ENCODE measurements at regions not wholly inside any gene's neighbourhood (a gene's known extent, or its start where the extent isn't known, plus 50 kb on each side); places are given as distances from the start of the nearest gene placed in this dataset.

DNA sequence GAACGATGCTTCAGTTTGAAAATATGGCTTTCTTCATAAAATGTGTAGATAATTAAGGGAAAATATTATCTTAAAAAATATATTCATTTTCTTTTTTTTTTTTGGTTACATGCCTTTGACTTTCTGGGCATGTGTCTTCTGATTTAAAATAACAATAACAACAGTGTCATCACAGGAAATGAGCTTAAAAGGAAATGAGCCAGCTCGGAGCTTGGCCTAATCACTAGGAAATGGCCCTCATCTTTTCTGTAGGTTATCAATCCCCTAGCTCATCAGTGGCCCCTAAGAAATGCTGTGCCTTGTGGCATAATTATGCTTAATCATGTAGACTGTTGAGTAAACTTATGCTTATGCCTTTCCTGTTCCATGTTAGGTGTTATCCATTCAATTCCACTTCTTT lies 141.8 kb upstream of the FHL2 start:
- TF ChIP-seq, protein P1, sequence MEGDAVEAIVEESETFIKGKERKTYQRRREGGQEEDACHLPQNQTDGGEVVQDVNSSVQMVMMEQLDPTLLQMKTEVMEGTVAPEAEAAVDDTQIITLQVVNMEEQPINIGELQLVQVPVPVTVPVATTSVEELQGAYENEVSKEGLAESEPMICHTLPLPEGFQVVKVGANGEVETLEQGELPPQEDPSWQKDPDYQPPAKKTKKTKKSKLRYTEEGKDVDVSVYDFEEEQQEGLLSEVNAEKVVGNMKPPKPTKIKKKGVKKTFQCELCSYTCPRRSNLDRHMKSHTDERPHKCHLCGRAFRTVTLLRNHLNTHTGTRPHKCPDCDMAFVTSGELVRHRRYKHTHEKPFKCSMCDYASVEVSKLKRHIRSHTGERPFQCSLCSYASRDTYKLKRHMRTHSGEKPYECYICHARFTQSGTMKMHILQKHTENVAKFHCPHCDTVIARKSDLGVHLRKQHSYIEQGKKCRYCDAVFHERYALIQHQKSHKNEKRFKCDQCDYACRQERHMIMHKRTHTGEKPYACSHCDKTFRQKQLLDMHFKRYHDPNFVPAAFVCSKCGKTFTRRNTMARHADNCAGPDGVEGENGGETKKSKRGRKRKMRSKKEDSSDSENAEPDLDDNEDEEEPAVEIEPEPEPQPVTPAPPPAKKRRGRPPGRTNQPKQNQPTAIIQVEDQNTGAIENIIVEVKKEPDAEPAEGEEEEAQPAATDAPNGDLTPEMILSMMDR (IDR thresholded peaks at IDR 0.05) = no peak
- Histone ChIP-seq H3K4me1 (no peaks in the 10 kb centered on the region), H3K27ac (no peak overlapping the region), H3K4me2 (ENCODE audit: low read length) (no peak overlapping the region), H3K27me3 (ENCODE audit: control insufficient read depth, insufficient read depth, low read length) (no peaks in the 10 kb centered on the region), H3K9me3 (ENCODE audit: control insufficient read depth, low read length) (no peaks in the 10 kb centered on the region), H3K36me3 (ENCODE audit: control insufficient read depth, insufficient read depth, low read length) (no peaks in the 10 kb centered on the region), H3K9ac (no peak overlapping the region), H3K4me3 (ENCODE audit: low read depth, low read length) (no peak overlapping the region), H3K79me2 (no peaks in the 10 kb centered on the region), H2AFZ (no peak overlapping the region)

DNA sequence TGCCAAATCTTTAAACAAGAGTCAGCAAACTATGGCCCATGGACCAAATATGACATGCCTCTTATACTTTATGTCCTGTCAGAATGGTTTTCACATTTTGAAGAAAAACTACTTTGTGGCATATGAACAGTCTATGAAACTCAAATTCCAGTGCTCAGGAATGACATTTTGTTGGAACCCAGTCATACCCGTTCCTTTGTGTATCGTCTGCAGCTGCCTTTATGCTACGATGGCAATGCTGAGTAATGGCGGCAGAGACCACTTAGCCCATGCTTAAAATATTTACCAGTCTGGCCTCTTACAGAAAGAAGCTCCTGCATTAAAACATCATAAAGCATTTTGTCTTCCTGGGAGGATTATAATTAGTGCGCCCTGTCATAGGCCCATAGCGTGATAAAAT lies 140.5 kb upstream of the FHL2 start:
- TF ChIP-seq, protein P1 (IDR thresholded peaks at IDR 0.05) = no peak

DNA sequence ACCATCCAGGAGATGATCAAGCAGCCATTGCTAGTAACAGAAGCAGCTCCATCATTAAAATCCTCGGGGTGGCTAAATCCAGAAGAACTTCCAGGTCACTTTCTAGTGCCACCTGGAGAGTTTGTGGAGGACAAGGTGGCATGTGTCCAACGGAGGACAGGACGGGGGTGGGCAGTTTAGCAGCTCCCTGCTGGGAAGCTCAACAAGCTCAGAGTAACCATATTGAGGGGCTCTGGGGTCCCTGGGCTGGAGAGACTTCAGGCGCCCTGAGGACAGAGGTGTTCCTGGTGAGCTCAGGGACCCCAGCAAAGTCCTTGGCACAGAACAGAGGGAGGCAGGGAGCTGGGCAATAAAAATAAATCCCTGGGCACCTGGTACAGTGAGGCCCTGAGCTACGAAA lies 140.0 kb upstream of the FHL2 start:
- no peak overlapping the region for H3K27ac ChIP-seq
- H3K36me3 ChIP-seq (ENCODE audit: control insufficient read depth, insufficient read depth, low read length) = no peaks in the 10 kb centered on the region
- no peak overlapping the region for H2AFZ ChIP-seq
- no peaks in the 10 kb centered on the region for H3K27me3 ChIP-seq (ENCODE audit: control insufficient read depth, insufficient read depth, low read length)
- no peak overlapping the region for H3K4me3 ChIP-seq (ENCODE audit: low read depth, low read length)
- no peaks in the 10 kb centered on the region for H3K79me2 ChIP-seq
- H3K9me3 ChIP-seq (ENCODE audit: control insufficient read depth, low read length) = no peaks in the 10 kb centered on the region
- H3K9ac ChIP-seq = no peak overlapping the region
- no peaks in the 10 kb centered on the region for H3K4me1 ChIP-seq
- TF ChIP-seq, protein P1 (IDR thresholded peaks at IDR 0.05) = no peak
- no peak overlapping the region for H3K4me2 ChIP-seq (ENCODE audit: low read length)

More for the DNA sequence above, 140.5 kb upstream of the FHL2 start:
- Histone ChIP-seq H3K4me2 (ENCODE audit: low read length) (no peak overlapping the region), H3K36me3 (ENCODE audit: control insufficient read depth, insufficient read depth, low read length) (no peaks in the 10 kb centered on the region), H3K27ac (no peak overlapping the region), H3K9me3 (ENCODE audit: control insufficient read depth, low read length) (no peaks in the 10 kb centered on the region), H3K79me2 (no peaks in the 10 kb centered on the region), H2AFZ (no peak overlapping the region), H3K4me1 (no peaks in the 10 kb centered on the region), H3K27me3 (ENCODE audit: control insufficient read depth, insufficient read depth, low read length) (no peaks in the 10 kb centered on the region), H3K4me3 (ENCODE audit: low read depth, low read length) (no peak overlapping the region), H3K9ac (no peak overlapping the region)

DNA sequence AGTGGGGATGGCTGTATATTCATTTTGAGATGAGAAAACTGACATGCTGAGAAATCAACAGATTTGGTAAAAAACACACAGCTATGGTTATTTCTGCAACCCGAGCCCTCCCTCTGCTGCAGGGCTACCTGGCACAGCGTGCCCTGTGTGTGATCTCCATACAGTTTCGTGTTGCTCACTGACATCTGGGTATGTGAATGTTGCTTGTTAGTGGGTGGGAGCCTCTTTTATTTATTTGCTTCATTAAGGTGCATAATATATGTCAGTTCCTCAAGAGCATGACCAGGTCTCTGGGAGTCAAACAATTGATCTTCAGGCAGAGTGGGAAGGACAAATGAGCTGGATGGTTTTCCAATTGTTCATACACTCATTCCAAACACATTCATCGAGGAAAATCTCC lies 139.1 kb upstream of the FHL2 start:
- TF ChIP-seq, protein P1 (IDR thresholded peaks at IDR 0.05) = no peak

DNA sequence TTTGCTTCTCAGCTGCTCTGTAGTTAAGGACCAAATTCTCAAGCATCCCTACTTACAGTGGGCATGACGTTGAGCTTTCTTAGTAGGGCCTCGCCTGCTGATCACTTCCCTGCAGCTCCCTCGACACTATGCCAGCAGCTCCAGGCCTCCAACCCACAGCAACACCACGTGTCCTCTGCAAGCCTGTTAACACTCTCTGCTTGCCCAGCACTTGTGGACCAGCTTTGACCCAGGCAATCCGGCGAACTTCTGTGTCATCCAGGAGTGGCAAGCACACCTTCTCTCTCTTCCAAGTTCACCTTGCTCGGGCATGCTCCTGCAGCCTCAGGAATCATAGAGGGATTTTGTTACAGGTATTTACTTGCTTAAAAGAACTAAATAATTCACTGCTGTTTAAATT lies 138.6 kb upstream of the FHL2 start:
- Histone ChIP-seq H3K9me3 (ENCODE audit: control insufficient read depth, low read length) (no peaks in the 10 kb centered on the region), H3K4me3 (ENCODE audit: low read depth, low read length) (no peak overlapping the region), H2AFZ (no peak overlapping the region), H3K9ac (no peak overlapping the region), H3K27me3 (ENCODE audit: control insufficient read depth, insufficient read depth, low read length) (no peaks in the 10 kb centered on the region), H3K27ac (no peak overlapping the region), H3K4me1 (no peaks in the 10 kb centered on the region), H3K79me2 (no peaks in the 10 kb centered on the region), H3K4me2 (ENCODE audit: low read length) (no peak overlapping the region), H3K36me3 (ENCODE audit: control insufficient read depth, insufficient read depth, low read length) (no peaks in the 10 kb centered on the region)
- TF ChIP-seq, protein P1 (IDR thresholded peaks at IDR 0.05) = no peak

More for the DNA sequence above, 139.1 kb upstream of the FHL2 start:
- H3K27me3 ChIP-seq (ENCODE audit: control insufficient read depth, insufficient read depth, low read length) = no peaks in the 10 kb centered on the region
- no peak overlapping the region for H3K9ac ChIP-seq
- H3K79me2 ChIP-seq = no peaks in the 10 kb centered on the region
- H3K27ac ChIP-seq = no peak overlapping the region
- H3K4me3 ChIP-seq (ENCODE audit: low read depth, low read length) = no peak overlapping the region
- no peak overlapping the region for H3K4me2 ChIP-seq (ENCODE audit: low read length)
- no peak overlapping the region for H2AFZ ChIP-seq
- H3K4me1 ChIP-seq = no peaks in the 10 kb centered on the region
- H3K9me3 ChIP-seq (ENCODE audit: control insufficient read depth, low read length) = no peaks in the 10 kb centered on the region
- H3K36me3 ChIP-seq (ENCODE audit: control insufficient read depth, insufficient read depth, low read length) = no peaks in the 10 kb centered on the region
